ENCODE measurements at regions not wholly inside any gene's neighbourhood (a gene's known extent, or its start where the extent isn't known, plus 50 kb on each side); places are given as distances from the start of the nearest gene placed in this dataset.

- Histone ChIP-seq H3K27me3 (no peaks in the 10 kb centered on the region), H3K27ac (no peak overlapping the region), H3K36me3 (no peaks in the 10 kb centered on the region), H3K9me3 (peaks cover 0 to 3% (median 0%) of the 10 kb centered on the region in 4 donors), H3K4me3 (no peak overlapping the region), H3K4me1 (no peaks in the 10 kb centered on the region)
- DNase-seq (no peak), ATAC-seq (ENCODE audit: low FRiP score in 2 of 2) (no peak)
- no peak for TF ChIP-seq POLR2AphosphoS5 (IDR thresholded peaks at IDR 0.05)
- TF ChIP-seq POLR2A (IDR thresholded peaks at IDR 0.05) = no peak
- no peak for TF ChIP-seq CTCF (IDR thresholded peaks at IDR 0.05)
- no peak for TF ChIP-seq EP300 (IDR thresholded peaks at IDR 0.05)
- 62 to 77% methylated on average over 2 of the region's 2 CpGs for WGBS, 2 donors
Measured at GRCh38 chr1:163512349-163512989, 190.7 kb downstream of the NUF2 start.

GRCh38 chr1:163523375-163524029 is 201.7 kb downstream of the NUF2 start:
- TF ChIP-seq EP300 (IDR thresholded peaks at IDR 0.05) (no peak), CTCF (IDR thresholded peaks at IDR 0.05) (no peak), POLR2A (IDR thresholded peaks at IDR 0.05) (no peak), POLR2AphosphoS5 (IDR thresholded peaks at IDR 0.05) (no peak)
- DNase-seq = no peak
- Histone ChIP-seq H3K4me3 (no peak overlapping the region), H3K36me3 (no peaks in the 10 kb centered on the region), H3K9me3 (peaks cover 0 to 5% (median 1%) of the 10 kb centered on the region in 4 donors), H3K27ac (no peak overlapping the region), H3K27me3 (no peaks in the 10 kb centered on the region), H3K4me1 (no peaks in the 10 kb centered on the region)
- ATAC-seq (ENCODE audit: low FRiP score in 2 of 2) = peak in 1 of 2 donors; percentile 19
- WGBS, 2 donors = 85 to 87% methylated on average over 6 to 7 of the region's 7 CpGs

- WGBS, 2 donors = 33 to 36% methylated on average over 2 of the region's 2 CpGs
- H3K4me1 ChIP-seq = no peaks in the 10 kb centered on the region
- TF ChIP-seq POLR2AphosphoS5 (IDR thresholded peaks at IDR 0.05) (no peak), CTCF (IDR thresholded peaks at IDR 0.05) (peak in 4 of 6 experiments; percentile 15 to 38 (median 28))
- H3K9me3 ChIP-seq = no peaks in the 10 kb centered on the region
- H3K36me3 ChIP-seq = no peaks in the 10 kb centered on the region
- H3K27me3 ChIP-seq = no peaks in the 10 kb centered on the region
- DNase-seq = no peak
- H3K4me3 ChIP-seq = no peak overlapping the region
- H3K27ac ChIP-seq = no peak overlapping the region
- no peak for ATAC-seq (ENCODE audit: low FRiP score in 2 of 2)
Measured at GRCh38 chr1:163528710-163529348, 207.1 kb downstream of the NUF2 start.

- H3K4me1 ChIP-seq = no peaks in the 10 kb centered on the region
- WGBS, 2 donors = 72 to 85% methylated on average over 2 of the region's 2 CpGs
Measured at GRCh38 chr1:163531345-163531744, 209.6 kb downstream of the NUF2 start.

More at GRCh38 chr1:163531345-163531744, 209.6 kb downstream of the NUF2 start:
- DNase-seq (no peak), ATAC-seq (ENCODE audit: low FRiP score in 2 of 2) (no peak)
- Histone ChIP-seq H3K36me3 (no peaks in the 10 kb centered on the region), H3K4me3 (no peak overlapping the region), H3K27me3 (no peaks in the 10 kb centered on the region), H3K9me3 (no peaks in the 10 kb centered on the region), H3K27ac (no peak overlapping the region)
- TF ChIP-seq POLR2AphosphoS5 (IDR thresholded peaks at IDR 0.05) (no peak), EP300 (IDR thresholded peaks at IDR 0.05) (no peak), CTCF (IDR thresholded peaks at IDR 0.05) (no peak), POLR2A (IDR thresholded peaks at IDR 0.05) (no peak)

All from upper lobe of left lung (tissue), 6 donors.